ENCODE measurements at regions not wholly inside any gene's neighbourhood (a gene's known extent, or its start where the extent isn't known, plus 50 kb on each side); places are given as distances from the start of the nearest gene placed in this dataset.

DNA sequence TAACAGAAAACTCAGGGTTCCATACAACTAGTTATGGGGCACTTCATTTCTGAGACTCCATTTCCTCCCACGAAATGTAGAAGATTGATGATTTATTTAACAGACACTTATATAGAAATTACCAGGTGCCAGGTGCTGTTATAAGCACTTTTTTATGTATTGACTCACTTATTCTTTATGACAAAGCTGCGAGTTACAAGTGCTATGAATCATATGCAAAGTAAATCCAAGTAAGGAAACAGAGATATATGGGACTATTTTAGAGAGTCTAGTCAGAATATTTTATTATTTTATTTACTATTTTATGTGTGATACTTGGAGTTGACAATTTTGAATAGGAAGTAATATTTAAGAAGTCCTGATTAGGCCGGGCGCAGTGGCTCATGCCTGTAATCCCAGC, 822.8 kb upstream of the C9orf72 start:
- Histone ChIP-seq H3K27me3 (ENCODE audit: control insufficient read depth in 3 of 3, insufficient read depth in 3 of 3, low read length in 3 of 3) (no peaks in the 10 kb centered on the region), H3K27ac (ENCODE audit: low read depth, low read length) (no peak overlapping the region), H3K9me3 (ENCODE audit: control insufficient read depth in 3 of 3, low read length in 3 of 3) (no peaks in the 10 kb centered on the region), H3K9ac (ENCODE audit: low read depth in 1 of 3, low read length in 3 of 3) (no peak overlapping the region), H3K4me3 (ENCODE audit: low read length in 3 of 3) (no peak overlapping the region), H3K36me3 (ENCODE audit: control insufficient read depth in 3 of 3, insufficient read depth in 3 of 3, low read length in 3 of 3) (no peaks in the 10 kb centered on the region), H3K4me1 (ENCODE audit: control insufficient read depth in 3 of 3, insufficient read depth in 3 of 3, low read length in 3 of 3) (no peaks in the 10 kb centered on the region)

DNA sequence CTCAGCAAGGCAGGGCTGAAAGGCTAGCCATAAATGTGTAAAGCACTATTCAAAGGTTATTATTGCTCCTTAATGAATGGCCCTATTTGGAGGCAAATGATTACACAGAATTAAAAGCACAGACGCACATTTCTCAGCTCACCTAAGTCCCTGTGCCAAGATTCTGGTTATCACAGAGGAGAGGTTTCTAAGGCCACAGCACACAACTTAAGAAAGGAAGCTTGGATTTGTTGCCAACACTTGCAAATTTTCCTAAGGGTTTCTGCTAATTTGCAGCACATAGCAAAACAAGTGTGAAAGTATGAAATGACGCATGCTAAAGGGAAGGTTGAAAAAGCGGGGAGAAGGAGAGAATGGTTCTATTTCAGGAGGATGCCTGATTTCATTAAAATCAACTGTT, 834.1 kb upstream of the C9orf72 start:
- H3K9me3 ChIP-seq (ENCODE audit: control insufficient read depth in 3 of 3, low read length in 3 of 3): no peaks in the 10 kb centered on the region
- H3K9ac ChIP-seq (ENCODE audit: low read depth in 1 of 3, low read length in 3 of 3): no peak overlapping the region
- H3K36me3 ChIP-seq (ENCODE audit: control insufficient read depth in 3 of 3, insufficient read depth in 3 of 3, low read length in 3 of 3): no peaks in the 10 kb centered on the region
- no peak overlapping the region for H3K4me3 ChIP-seq (ENCODE audit: low read length in 3 of 3)
- H3K27ac ChIP-seq (ENCODE audit: low read depth, low read length): no peak overlapping the region
- no peaks in the 10 kb centered on the region for H3K27me3 ChIP-seq (ENCODE audit: control insufficient read depth in 3 of 3, insufficient read depth in 3 of 3, low read length in 3 of 3)
- H3K4me1 ChIP-seq (ENCODE audit: control insufficient read depth in 3 of 3, insufficient read depth in 3 of 3, low read length in 3 of 3): no peaks in the 10 kb centered on the region

DNA sequence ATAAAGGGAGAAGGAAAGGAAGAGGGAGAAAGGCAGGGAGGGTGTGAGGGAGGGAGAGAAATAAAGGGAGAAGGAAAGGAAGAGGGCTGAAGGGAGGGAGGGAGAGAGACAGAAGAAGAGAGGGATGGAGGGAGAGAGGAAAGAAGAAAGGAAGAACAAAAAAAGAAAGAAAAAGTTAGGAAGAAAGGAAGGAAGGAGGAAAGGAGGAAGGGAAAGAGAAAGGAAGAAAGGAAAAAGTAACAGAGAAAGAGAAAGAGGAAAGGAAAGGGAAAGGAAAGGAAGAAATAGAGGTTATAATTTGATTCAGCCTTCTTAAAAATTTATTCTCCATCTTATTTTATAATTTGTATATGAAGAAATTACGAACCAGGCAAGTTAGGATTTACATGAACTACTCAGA, 836.6 kb upstream of the C9orf72 start:
- Histone ChIP-seq H3K27ac (ENCODE audit: low read depth, low read length) (no peak overlapping the region), H3K9ac (ENCODE audit: low read depth in 1 of 3, low read length in 3 of 3) (no peak overlapping the region), H3K27me3 (ENCODE audit: control insufficient read depth in 3 of 3, insufficient read depth in 3 of 3, low read length in 3 of 3) (no peaks in the 10 kb centered on the region), H3K4me1 (ENCODE audit: control insufficient read depth in 3 of 3, insufficient read depth in 3 of 3, low read length in 3 of 3) (no peaks in the 10 kb centered on the region), H3K36me3 (ENCODE audit: control insufficient read depth in 3 of 3, insufficient read depth in 3 of 3, low read length in 3 of 3) (no peaks in the 10 kb centered on the region), H3K4me3 (ENCODE audit: low read length in 3 of 3) (no peak overlapping the region), H3K9me3 (ENCODE audit: control insufficient read depth in 3 of 3, low read length in 3 of 3) (no peaks in the 10 kb centered on the region)

DNA sequence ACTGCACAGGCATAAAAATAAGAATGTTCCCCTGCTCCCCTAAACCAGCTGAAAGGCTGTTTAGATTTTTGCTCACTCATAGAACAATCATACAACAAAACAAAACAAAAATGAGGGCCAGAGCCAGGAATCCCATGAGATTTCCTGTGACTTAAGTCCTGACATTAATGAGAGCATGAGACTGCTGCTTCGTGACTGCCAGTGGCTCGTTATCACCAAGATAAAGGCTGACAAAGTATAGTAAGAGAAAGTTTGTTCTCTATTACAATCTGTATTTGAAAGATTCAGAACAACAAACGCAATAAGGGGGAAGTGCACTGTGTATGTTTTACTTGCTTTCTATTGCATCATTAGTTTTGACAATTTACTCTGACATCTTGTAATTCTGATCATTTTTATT, 837.1 kb upstream of the C9orf72 start:
- Histone ChIP-seq H3K9ac (ENCODE audit: low read depth in 1 of 3, low read length in 3 of 3) (no peak overlapping the region), H3K27ac (ENCODE audit: low read depth, low read length) (no peak overlapping the region), H3K9me3 (ENCODE audit: control insufficient read depth in 3 of 3, low read length in 3 of 3) (no peaks in the 10 kb centered on the region), H3K36me3 (ENCODE audit: control insufficient read depth in 3 of 3, insufficient read depth in 3 of 3, low read length in 3 of 3) (no peaks in the 10 kb centered on the region), H3K4me1 (ENCODE audit: control insufficient read depth in 3 of 3, insufficient read depth in 3 of 3, low read length in 3 of 3) (no peaks in the 10 kb centered on the region), H3K27me3 (ENCODE audit: control insufficient read depth in 3 of 3, insufficient read depth in 3 of 3, low read length in 3 of 3) (no peaks in the 10 kb centered on the region), H3K4me3 (ENCODE audit: low read length in 3 of 3) (no peak overlapping the region)

DNA sequence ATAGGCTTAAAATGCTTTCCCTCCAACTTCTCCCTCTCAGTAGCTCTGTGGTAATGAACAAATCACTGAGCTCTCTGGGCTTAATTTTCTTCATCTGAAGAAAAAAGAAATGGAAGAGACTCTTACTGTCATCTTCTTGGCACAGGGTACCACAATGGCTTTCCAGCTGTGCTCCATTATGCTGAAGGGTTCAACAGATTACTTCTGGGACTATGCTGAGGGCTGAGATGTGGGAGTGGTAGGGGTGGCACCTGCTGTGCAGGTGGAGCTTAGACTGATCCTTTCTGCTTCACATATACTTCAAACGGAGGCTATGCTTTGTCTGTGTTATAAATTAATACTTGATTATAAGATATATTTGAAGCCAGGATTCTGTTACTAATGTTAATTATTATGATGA, 840.2 kb upstream of the C9orf72 start:
- no peak overlapping the region for H3K4me3 ChIP-seq (ENCODE audit: low read length in 3 of 3)
- no peaks in the 10 kb centered on the region for H3K27me3 ChIP-seq (ENCODE audit: control insufficient read depth in 3 of 3, insufficient read depth in 3 of 3, low read length in 3 of 3)
- H3K4me1 ChIP-seq (ENCODE audit: control insufficient read depth in 3 of 3, insufficient read depth in 3 of 3, low read length in 3 of 3): no peaks in the 10 kb centered on the region
- no peaks in the 10 kb centered on the region for H3K9me3 ChIP-seq (ENCODE audit: control insufficient read depth in 3 of 3, low read length in 3 of 3)
- H3K9ac ChIP-seq (ENCODE audit: low read depth in 1 of 3, low read length in 3 of 3): no peak overlapping the region
- H3K27ac ChIP-seq (ENCODE audit: low read depth, low read length): no peak overlapping the region
- H3K36me3 ChIP-seq (ENCODE audit: control insufficient read depth in 3 of 3, insufficient read depth in 3 of 3, low read length in 3 of 3): no peaks in the 10 kb centered on the region

DNA sequence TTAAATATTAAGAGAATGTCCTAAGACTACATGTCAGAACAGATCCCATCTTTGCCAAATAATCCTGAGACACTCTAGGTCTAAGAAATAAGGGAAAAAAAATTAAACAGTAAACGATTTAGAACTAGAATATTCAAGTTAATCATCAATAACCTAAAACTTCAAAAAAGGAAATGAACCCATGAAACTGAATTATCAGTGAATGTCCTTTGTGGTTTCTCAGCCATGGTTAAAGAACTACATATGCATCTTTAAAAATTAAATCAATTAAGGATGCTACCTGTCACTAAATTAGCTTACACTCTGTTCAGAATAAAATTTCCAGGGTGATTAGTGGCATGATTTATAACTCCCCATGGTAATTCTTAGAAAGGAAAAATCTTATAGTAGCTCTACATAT, 850.0 kb upstream of the C9orf72 start:
- Histone ChIP-seq H3K9ac (ENCODE audit: low read depth in 1 of 3, low read length in 3 of 3) (no peak overlapping the region), H3K9me3 (ENCODE audit: control insufficient read depth in 3 of 3, low read length in 3 of 3) (no peaks in the 10 kb centered on the region), H3K27me3 (ENCODE audit: control insufficient read depth in 3 of 3, insufficient read depth in 3 of 3, low read length in 3 of 3) (no peaks in the 10 kb centered on the region), H3K4me1 (ENCODE audit: control insufficient read depth in 3 of 3, insufficient read depth in 3 of 3, low read length in 3 of 3) (no peaks in the 10 kb centered on the region), H3K4me3 (ENCODE audit: low read length in 3 of 3) (no peak overlapping the region), H3K27ac (ENCODE audit: low read depth, low read length) (no peak overlapping the region), H3K36me3 (ENCODE audit: control insufficient read depth in 3 of 3, insufficient read depth in 3 of 3, low read length in 3 of 3) (no peaks in the 10 kb centered on the region)

DNA sequence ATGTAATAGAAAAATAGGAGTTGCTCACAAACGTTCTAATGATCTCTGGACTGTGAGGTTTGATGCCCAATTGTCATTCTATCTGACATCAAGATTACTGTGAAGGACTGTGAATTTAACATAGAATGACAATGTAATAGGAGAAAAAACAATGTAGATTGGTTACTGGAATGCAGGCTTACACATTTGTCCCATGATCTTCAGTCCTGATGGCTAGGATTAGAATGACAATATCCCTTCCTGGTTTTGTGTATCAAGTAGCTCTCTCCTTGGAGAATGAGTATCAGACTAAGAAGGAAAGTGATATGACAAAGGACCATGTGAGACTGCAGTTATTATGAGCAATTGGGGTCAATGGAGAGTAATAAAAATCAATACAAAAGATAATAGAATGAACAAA, 862.2 kb upstream of the C9orf72 start:
- H3K27ac ChIP-seq (ENCODE audit: low read depth, low read length): no peak overlapping the region
- no peaks in the 10 kb centered on the region for H3K27me3 ChIP-seq (ENCODE audit: control insufficient read depth in 3 of 3, insufficient read depth in 3 of 3, low read length in 3 of 3)
- no peaks in the 10 kb centered on the region for H3K4me1 ChIP-seq (ENCODE audit: control insufficient read depth in 3 of 3, insufficient read depth in 3 of 3, low read length in 3 of 3)
- no peaks in the 10 kb centered on the region for H3K9me3 ChIP-seq (ENCODE audit: control insufficient read depth in 3 of 3, low read length in 3 of 3)
- H3K36me3 ChIP-seq (ENCODE audit: control insufficient read depth in 3 of 3, insufficient read depth in 3 of 3, low read length in 3 of 3): no peaks in the 10 kb centered on the region
- no peak overlapping the region for H3K4me3 ChIP-seq (ENCODE audit: low read length in 3 of 3)
- no peak overlapping the region for H3K9ac ChIP-seq (ENCODE audit: low read depth in 1 of 3, low read length in 3 of 3)

DNA sequence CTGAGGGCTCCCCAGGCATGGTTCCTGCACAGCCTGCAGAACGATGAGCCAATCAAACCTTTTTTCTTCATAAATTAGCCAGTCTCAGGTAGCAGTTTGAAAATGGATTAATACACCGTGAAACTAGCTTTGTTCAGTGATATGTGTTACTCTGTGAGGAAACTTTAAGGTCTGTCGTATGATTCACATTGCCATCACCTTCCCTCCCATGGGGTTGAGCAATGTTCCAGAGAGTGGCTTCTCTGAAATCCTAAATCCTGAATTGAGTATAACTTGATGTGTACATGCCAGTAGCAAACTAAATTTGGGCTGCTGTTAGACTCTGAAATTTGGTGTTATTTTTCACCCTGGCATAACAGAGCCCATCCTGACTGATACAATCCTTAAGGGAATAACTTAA, 866.4 kb upstream of the C9orf72 start:
- no peak overlapping the region for H3K9ac ChIP-seq (ENCODE audit: low read depth in 1 of 3, low read length in 3 of 3)
- H3K27ac ChIP-seq (ENCODE audit: low read depth, low read length): no peak overlapping the region
- H3K27me3 ChIP-seq (ENCODE audit: control insufficient read depth in 3 of 3, insufficient read depth in 3 of 3, low read length in 3 of 3): no peaks in the 10 kb centered on the region
- peaks cover 0 to 3% (median 0%) of the 10 kb centered on the region in 3 donors for H3K9me3 ChIP-seq (ENCODE audit: control insufficient read depth in 3 of 3, low read length in 3 of 3)
- no peaks in the 10 kb centered on the region for H3K4me1 ChIP-seq (ENCODE audit: control insufficient read depth in 3 of 3, insufficient read depth in 3 of 3, low read length in 3 of 3)
- no peak overlapping the region for H3K4me3 ChIP-seq (ENCODE audit: low read length in 3 of 3)
- no peaks in the 10 kb centered on the region for H3K36me3 ChIP-seq (ENCODE audit: control insufficient read depth in 3 of 3, insufficient read depth in 3 of 3, low read length in 3 of 3)

DNA sequence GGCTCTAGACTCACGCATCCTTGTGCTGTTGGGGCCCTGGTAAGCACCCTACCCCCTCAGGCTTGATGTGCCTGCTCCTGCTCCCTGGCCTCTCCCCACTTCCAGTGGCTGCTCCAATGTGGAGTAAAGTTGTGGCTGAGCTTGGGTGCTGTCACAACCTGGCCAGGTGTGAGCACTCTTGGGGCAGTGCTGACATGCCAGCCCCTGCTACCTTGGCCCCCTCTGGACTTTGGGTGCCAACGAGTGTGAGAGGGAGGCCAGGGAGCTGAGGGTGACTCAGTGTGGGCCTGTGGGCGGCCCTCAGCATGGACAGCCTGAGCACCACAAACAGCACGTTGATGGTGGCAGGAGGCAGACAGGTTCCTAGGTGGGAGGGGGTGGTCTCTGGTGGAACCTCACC, 870.2 kb upstream of the C9orf72 start:
- Histone ChIP-seq H3K27me3 (ENCODE audit: control insufficient read depth in 3 of 3, insufficient read depth in 3 of 3, low read length in 3 of 3) (no peaks in the 10 kb centered on the region), H3K9ac (ENCODE audit: low read depth in 1 of 3, low read length in 3 of 3) (no peak overlapping the region), H3K4me1 (ENCODE audit: control insufficient read depth in 3 of 3, insufficient read depth in 3 of 3, low read length in 3 of 3) (no peaks in the 10 kb centered on the region), H3K27ac (ENCODE audit: low read depth, low read length) (no peak overlapping the region), H3K36me3 (ENCODE audit: control insufficient read depth in 3 of 3, insufficient read depth in 3 of 3, low read length in 3 of 3) (no peaks in the 10 kb centered on the region), H3K9me3 (ENCODE audit: control insufficient read depth in 3 of 3, low read length in 3 of 3) (peaks cover 0 to 5% (median 0%) of the 10 kb centered on the region in 3 donors), H3K4me3 (ENCODE audit: low read length in 3 of 3) (no peak overlapping the region)

DNA sequence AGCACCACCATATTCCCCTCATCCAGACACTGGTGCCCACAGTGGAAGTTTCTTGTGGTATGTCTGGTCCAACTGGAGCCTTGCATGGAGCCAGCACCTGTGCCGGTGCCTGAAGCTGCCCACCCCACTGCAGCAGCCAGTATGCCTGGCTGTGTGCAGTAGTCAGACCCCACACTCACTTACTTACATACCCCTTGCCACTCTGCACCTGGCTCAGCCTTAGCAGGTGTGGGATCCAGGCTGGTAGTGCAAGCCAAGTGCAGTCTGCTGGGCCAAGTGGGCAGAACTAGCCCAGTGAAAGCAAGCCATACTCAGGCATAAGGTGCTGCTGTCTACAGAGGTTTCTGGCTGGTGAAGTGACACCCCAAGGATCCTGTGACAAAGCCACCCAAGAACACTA, 871.4 kb upstream of the C9orf72 start:
- no peak overlapping the region for H3K27ac ChIP-seq (ENCODE audit: low read depth, low read length)
- H3K36me3 ChIP-seq (ENCODE audit: control insufficient read depth in 3 of 3, insufficient read depth in 3 of 3, low read length in 3 of 3): no peaks in the 10 kb centered on the region
- no peaks in the 10 kb centered on the region for H3K27me3 ChIP-seq (ENCODE audit: control insufficient read depth in 3 of 3, insufficient read depth in 3 of 3, low read length in 3 of 3)
- no peaks in the 10 kb centered on the region for H3K4me1 ChIP-seq (ENCODE audit: control insufficient read depth in 3 of 3, insufficient read depth in 3 of 3, low read length in 3 of 3)
- H3K9ac ChIP-seq (ENCODE audit: low read depth in 1 of 3, low read length in 3 of 3): no peak overlapping the region
- H3K9me3 ChIP-seq (ENCODE audit: control insufficient read depth in 3 of 3, low read length in 3 of 3): peaks cover 0 to 5% (median 0%) of the 10 kb centered on the region in 3 donors
- H3K4me3 ChIP-seq (ENCODE audit: low read length in 3 of 3): no peak overlapping the region

DNA sequence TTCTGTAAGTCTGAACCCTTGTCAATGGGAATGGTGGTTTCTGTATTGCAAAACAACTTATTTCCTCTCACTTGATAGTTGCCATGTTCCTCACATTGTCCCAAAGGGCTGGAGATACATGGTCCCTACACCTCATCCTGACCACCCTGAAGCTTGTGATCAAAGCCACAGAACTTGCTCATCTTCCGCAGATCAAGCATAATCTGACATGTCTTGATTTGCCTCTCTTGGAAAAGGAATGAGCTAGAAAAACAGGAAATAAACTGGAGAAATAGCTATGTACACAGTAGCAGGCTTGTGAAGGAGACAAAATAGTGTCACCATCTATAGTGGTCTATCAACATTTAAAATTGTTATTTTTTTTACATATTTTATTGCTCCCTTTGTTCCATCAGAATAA, 871.9 kb upstream of the C9orf72 start:
- Histone ChIP-seq H3K4me3 (ENCODE audit: low read length in 3 of 3) (no peak overlapping the region), H3K9ac (ENCODE audit: low read depth in 1 of 3, low read length in 3 of 3) (no peak overlapping the region), H3K4me1 (ENCODE audit: control insufficient read depth in 3 of 3, insufficient read depth in 3 of 3, low read length in 3 of 3) (no peaks in the 10 kb centered on the region), H3K27me3 (ENCODE audit: control insufficient read depth in 3 of 3, insufficient read depth in 3 of 3, low read length in 3 of 3) (no peaks in the 10 kb centered on the region), H3K9me3 (ENCODE audit: control insufficient read depth in 3 of 3, low read length in 3 of 3) (peaks cover 0 to 5% (median 0%) of the 10 kb centered on the region in 3 donors), H3K27ac (ENCODE audit: low read depth, low read length) (no peak overlapping the region), H3K36me3 (ENCODE audit: control insufficient read depth in 3 of 3, insufficient read depth in 3 of 3, low read length in 3 of 3) (no peaks in the 10 kb centered on the region)

Data from skeletal muscle tissue (tissue), 3 donors.